Osteoblast (primary cell): ENCODE measurements at regions not wholly inside any gene's neighbourhood (a gene's known extent, or its start where the extent isn't known, plus 50 kb on each side); places are given as distances from the start of the nearest gene placed in this dataset.

Experiments used
- DNase-seq: peaks from one replicate; pipeline ENCODE4 v3.0.0; 2011; ENCODE audit warnings: low spot score, mixed read lengths; ENCODE audit not compliant: insufficient read length; ENCODE audit errors: missing footprints
- H2AFZ ChIP-seq: 2 replicates; pipeline ENCODE4 v1.6.0; 2011; ENCODE audit warnings: mild to moderate bottlenecking, low read length
- H3K27ac ChIP-seq: 2 replicates; pipeline ENCODE4 v1.5.1; 2011; ENCODE audit warnings: mild to moderate bottlenecking, low read depth, low read length, moderate library complexity
- H3K27me3 ChIP-seq: 2 replicates; pipeline ENCODE4 v1.6.0; 2012; ENCODE audit warnings: mild to moderate bottlenecking, control low read depth, inconsistent platforms, low read length, moderate library complexity; ENCODE audit not compliant: insufficient read depth
- H3K36me3 ChIP-seq: 2 replicates; pipeline ENCODE4 v1.5.1; 2011; ENCODE audit warnings: mild to moderate bottlenecking, low read length, control low read depth, moderate library complexity; ENCODE audit not compliant: insufficient read depth
- H3K4me1 ChIP-seq: 2 replicates; pipeline ENCODE4 v1.5.1; 2011; ENCODE audit warnings: mild to moderate bottlenecking, low read length, control low read depth, moderate library complexity; ENCODE audit not compliant: insufficient read depth
- H3K4me2 ChIP-seq: 2 replicates; pipeline ENCODE4 v1.6.0; 2011; ENCODE audit warnings: mild to moderate bottlenecking, low read length; ENCODE audit not compliant: insufficient read depth
- H3K4me3 ChIP-seq: fragments of 200-600 bp; sonication (generic); 3 replicates; pipeline ENCODE4 v1.5.1; 2012; ENCODE audit warnings: mild to moderate bottlenecking, low read length, inconsistent platforms; ENCODE audit not compliant: insufficient read depth
- H3K79me2 ChIP-seq: 2 replicates; pipeline ENCODE4 v1.6.0; 2012; ENCODE audit warnings: mild to moderate bottlenecking, low read length, control low read depth, inconsistent platforms; ENCODE audit not compliant: insufficient read depth
- H3K9me3 ChIP-seq: 2 replicates; pipeline ENCODE4 v1.5.1; 2011; ENCODE audit warnings: low read depth, low read length, control low read depth
- H4K20me1 ChIP-seq: 2 replicates; pipeline ENCODE4 v1.6.0; 2012; ENCODE audit warnings: mild to moderate bottlenecking, low read length, control low read depth; ENCODE audit not compliant: insufficient read depth
- TF ChIP-seq, protein P1 (sequence below): IDR thresholded peaks from 2 replicates; pipeline ENCODE4 v1.5.1; 2011; ENCODE audit warnings: mild to moderate bottlenecking, low read depth, low read length, moderate library complexity; ENCODE audit errors: extremely low read depth

DNA sequence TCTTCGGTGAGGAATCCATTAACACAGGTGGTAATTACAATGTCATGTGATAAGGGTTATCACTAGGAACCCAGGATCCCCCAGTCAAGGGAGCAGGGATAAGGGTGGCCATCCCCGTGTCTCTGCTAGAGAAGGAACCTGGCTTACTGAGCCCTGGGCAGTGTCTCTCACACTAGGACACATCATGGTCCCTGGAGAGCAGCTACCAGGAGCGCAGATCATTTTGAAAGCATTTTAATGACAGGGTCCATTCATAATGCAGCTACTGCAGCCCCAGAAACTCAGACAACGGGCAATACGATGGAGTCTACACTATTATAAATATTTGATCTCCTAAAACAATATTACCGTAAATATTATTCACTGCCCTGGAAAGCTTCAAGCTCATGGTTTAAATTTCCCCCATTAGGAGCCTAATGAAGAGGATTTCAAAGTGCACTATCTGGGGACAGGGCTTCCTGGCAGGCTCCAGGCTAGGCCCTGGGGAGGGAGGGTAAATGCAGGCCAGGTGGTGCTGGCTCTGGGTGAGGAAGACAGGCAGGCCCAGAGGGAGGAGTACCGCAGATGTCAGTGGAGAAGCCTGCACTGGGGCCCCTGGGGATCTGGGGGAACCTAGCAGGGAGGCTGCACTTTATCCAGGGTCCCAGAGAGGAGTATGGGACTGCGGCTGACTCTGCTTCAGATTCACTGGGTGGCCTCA is 52.6 kb upstream of the LOXL4 start:
- Histone ChIP-seq H3K4me3 (no peak overlapping the region), H3K36me3 (no peaks in the 10 kb centered on the region), H3K79me2 (no peaks in the 10 kb centered on the region), H2AFZ (no peak overlapping the region), H3K27ac (no peak overlapping the region), H3K27me3 (no peaks in the 10 kb centered on the region), H3K4me2 (no peak overlapping the region), H3K9me3 (no peaks in the 10 kb centered on the region), H4K20me1 (no peaks in the 10 kb centered on the region), H3K4me1 (peaks cover 32% of the 10 kb centered on the region)
- TF ChIP-seq, protein P1, sequence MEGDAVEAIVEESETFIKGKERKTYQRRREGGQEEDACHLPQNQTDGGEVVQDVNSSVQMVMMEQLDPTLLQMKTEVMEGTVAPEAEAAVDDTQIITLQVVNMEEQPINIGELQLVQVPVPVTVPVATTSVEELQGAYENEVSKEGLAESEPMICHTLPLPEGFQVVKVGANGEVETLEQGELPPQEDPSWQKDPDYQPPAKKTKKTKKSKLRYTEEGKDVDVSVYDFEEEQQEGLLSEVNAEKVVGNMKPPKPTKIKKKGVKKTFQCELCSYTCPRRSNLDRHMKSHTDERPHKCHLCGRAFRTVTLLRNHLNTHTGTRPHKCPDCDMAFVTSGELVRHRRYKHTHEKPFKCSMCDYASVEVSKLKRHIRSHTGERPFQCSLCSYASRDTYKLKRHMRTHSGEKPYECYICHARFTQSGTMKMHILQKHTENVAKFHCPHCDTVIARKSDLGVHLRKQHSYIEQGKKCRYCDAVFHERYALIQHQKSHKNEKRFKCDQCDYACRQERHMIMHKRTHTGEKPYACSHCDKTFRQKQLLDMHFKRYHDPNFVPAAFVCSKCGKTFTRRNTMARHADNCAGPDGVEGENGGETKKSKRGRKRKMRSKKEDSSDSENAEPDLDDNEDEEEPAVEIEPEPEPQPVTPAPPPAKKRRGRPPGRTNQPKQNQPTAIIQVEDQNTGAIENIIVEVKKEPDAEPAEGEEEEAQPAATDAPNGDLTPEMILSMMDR = no peak
- DNase-seq = no peak

DNA sequence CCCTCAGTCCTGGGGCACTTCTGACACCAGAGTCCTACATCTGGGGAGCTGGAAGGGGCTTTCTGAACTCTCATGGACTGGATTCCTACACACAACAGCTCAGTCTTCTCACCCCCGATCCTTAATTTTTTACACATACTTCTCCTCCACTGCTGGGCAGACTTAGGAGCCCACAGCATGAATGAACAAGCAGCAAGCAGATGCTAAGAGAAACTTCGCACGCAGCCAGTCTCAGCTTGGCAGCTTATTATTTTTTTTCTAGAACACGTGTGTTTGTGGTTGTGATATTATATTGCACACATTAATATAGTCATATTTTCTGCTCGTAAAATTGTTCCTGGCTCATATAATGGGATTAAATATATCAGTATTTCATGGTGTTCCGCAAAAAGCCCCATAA is 50.9 kb upstream of the LOXL4 start:
- Histone ChIP-seq H3K4me1 (peaks cover 32% of the 10 kb centered on the region), H3K27me3 (no peaks in the 10 kb centered on the region), H3K4me2 (no peak overlapping the region), H3K27ac (no peak overlapping the region), H3K79me2 (no peaks in the 10 kb centered on the region), H4K20me1 (no peaks in the 10 kb centered on the region), H3K36me3 (no peaks in the 10 kb centered on the region), H3K4me3 (no peak overlapping the region), H3K9me3 (no peaks in the 10 kb centered on the region), H2AFZ (no peak overlapping the region)
- DNase-seq = no peak
- TF ChIP-seq, protein P1 = no peak
